ENCODE measurements at regions not wholly inside any gene's neighbourhood (a gene's known extent, or its start where the extent isn't known, plus 50 kb on each side); places are given as distances from the start of the nearest gene placed in this dataset.

DNA sequence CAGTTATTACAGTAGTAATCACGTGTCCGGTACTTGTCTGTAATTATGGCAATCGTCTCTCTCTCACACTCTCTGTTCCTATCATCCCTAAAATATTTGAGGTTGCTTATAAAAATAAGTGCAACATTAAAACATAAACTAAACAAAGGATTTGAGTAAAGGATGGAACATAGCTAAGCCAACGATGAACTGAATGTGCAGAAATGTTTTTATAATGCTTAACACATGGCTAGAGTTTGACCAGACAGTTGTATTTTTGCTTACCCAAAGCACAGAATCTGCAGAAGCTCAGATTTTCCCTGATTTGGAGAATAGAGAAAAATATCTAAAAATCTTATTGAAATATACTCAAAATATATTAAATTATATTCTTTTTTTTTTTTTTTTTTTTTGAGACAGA is 1030.9 kb downstream of the NAALADL2 start:
- Histone ChIP-seq H3K79me2 (ENCODE audit: control insufficient read depth, insufficient read depth, low read length) (no peaks in the 10 kb centered on the region), H3K4me2 (ENCODE audit: control insufficient read depth, extremely low read depth, insufficient read depth, low read depth, low read length) (no peak overlapping the region), H3K9ac (ENCODE audit: control insufficient read depth, extremely low read depth, insufficient read depth, low read length) (no peak overlapping the region), H3K9me3 (ENCODE audit: control insufficient read depth, low read depth, low read length) (no peaks in the 10 kb centered on the region), H3K9me1 (ENCODE audit: control insufficient read depth, extremely low read depth, insufficient read depth, low read length) (no peaks in the 10 kb centered on the region), H2AFZ (ENCODE audit: control insufficient read depth, low read length) (no peak overlapping the region), H3K4me3 (ENCODE audit: control insufficient read depth in 2 of 3, extremely low read depth in 1 of 3, insufficient read depth in 2 of 3, low read depth in 1 of 3, low read length in 3 of 3) (no peak overlapping the region), H3K4me1 (ENCODE audit: control insufficient read depth, extremely low read depth, insufficient read depth, low read length) (no peaks in the 10 kb centered on the region), H3K27me3 (ENCODE audit: control insufficient read depth, extremely low read depth, insufficient read depth, low read length) (no peaks in the 10 kb centered on the region), H3K27ac (ENCODE audit: control insufficient read depth, insufficient read depth, low read length) (no peak overlapping the region), H4K20me1 (ENCODE audit: control insufficient read depth, extremely low read depth, insufficient read depth, low read length) (no peaks in the 10 kb centered on the region), H3K36me3 (ENCODE audit: control insufficient read depth in 2 of 2, extremely low read depth in 1 of 2, insufficient read depth in 2 of 2, low read length in 2 of 2) (no peaks in the 10 kb centered on the region)
- dilution Hi-C loops (cut with MboI; ENCODE audit: extremely low pct_ligation_motif_present, low sequenced_read_pairs) = no loop called here
- DNase-seq (ENCODE audit: low read depth, low spot score) (no peak), FAIRE-seq (no peak)
- no peak for TF ChIP-seq EZH2 (IDR thresholded peaks at IDR 0.05; ENCODE audit: low read length)
- TF ChIP-seq, protein P1, sequence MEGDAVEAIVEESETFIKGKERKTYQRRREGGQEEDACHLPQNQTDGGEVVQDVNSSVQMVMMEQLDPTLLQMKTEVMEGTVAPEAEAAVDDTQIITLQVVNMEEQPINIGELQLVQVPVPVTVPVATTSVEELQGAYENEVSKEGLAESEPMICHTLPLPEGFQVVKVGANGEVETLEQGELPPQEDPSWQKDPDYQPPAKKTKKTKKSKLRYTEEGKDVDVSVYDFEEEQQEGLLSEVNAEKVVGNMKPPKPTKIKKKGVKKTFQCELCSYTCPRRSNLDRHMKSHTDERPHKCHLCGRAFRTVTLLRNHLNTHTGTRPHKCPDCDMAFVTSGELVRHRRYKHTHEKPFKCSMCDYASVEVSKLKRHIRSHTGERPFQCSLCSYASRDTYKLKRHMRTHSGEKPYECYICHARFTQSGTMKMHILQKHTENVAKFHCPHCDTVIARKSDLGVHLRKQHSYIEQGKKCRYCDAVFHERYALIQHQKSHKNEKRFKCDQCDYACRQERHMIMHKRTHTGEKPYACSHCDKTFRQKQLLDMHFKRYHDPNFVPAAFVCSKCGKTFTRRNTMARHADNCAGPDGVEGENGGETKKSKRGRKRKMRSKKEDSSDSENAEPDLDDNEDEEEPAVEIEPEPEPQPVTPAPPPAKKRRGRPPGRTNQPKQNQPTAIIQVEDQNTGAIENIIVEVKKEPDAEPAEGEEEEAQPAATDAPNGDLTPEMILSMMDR (optimal IDR thresholded peaks at IDR 0.05 in 1 of 3, IDR thresholded peaks at IDR 0.05 in 1 of 3, conservative IDR thresholded peaks at IDR 0.05 in 1 of 3; ENCODE audit: extremely low read depth in 1 of 3, insufficient read depth in 2 of 3, low read length in 3 of 3) = no peak

DNA sequence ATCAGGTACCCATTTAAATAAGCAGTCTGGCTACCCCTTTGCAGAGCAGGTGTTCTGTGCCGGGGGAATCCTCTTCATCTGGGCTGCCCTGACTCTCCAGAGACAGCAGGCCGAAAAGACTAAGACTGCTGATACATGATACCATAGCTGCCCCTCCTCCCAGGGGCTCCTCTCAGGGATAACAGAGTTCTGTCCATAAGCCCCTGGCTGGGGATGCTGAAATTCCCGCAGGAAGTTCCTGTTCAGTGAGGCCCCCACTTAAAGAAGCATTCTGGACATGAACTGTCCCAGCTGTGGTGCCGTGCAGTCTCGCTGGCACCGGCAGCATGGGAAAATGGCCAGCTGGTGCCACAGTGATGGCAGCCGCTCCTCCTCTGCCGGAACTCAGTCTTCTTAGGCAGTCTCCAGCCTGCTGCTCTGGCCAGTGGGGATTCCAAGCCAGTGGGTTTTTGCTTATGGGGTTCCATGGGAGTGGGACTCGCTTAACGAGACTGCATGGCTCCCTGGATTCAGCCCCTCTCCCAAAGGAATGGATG is 1026.2 kb downstream of the NAALADL2 start:
- TF ChIP-seq, protein P1 (optimal IDR thresholded peaks at IDR 0.05 in 1 of 3, IDR thresholded peaks at IDR 0.05 in 1 of 3, conservative IDR thresholded peaks at IDR 0.05 in 1 of 3; ENCODE audit: extremely low read depth in 1 of 3, insufficient read depth in 2 of 3, low read length in 3 of 3) = no peak
- TF ChIP-seq EZH2 (IDR thresholded peaks at IDR 0.05; ENCODE audit: low read length) = no peak
- H3K27ac ChIP-seq (ENCODE audit: control insufficient read depth, insufficient read depth, low read length) = no peak overlapping the region
- no peak overlapping the region for H3K4me2 ChIP-seq (ENCODE audit: control insufficient read depth, extremely low read depth, insufficient read depth, low read depth, low read length)
- H4K20me1 ChIP-seq (ENCODE audit: control insufficient read depth, extremely low read depth, insufficient read depth, low read length) = no peaks in the 10 kb centered on the region
- no peaks in the 10 kb centered on the region for H3K9me1 ChIP-seq (ENCODE audit: control insufficient read depth, extremely low read depth, insufficient read depth, low read length)
- H3K9me3 ChIP-seq (ENCODE audit: control insufficient read depth, low read depth, low read length) = no peaks in the 10 kb centered on the region
- H3K4me1 ChIP-seq (ENCODE audit: control insufficient read depth, extremely low read depth, insufficient read depth, low read length) = no peaks in the 10 kb centered on the region
- H3K36me3 ChIP-seq (ENCODE audit: control insufficient read depth in 2 of 2, extremely low read depth in 1 of 2, insufficient read depth in 2 of 2, low read length in 2 of 2) = no peaks in the 10 kb centered on the region
- H3K4me3 ChIP-seq (ENCODE audit: control insufficient read depth in 2 of 3, extremely low read depth in 1 of 3, insufficient read depth in 2 of 3, low read depth in 1 of 3, low read length in 3 of 3) = no peak overlapping the region
- DNase-seq (ENCODE audit: low read depth, low spot score) = no peak
- H3K9ac ChIP-seq (ENCODE audit: control insufficient read depth, extremely low read depth, insufficient read depth, low read length) = no peak overlapping the region
- FAIRE-seq = no peak
- H2AFZ ChIP-seq (ENCODE audit: control insufficient read depth, low read length) = no peak overlapping the region
- no peaks in the 10 kb centered on the region for H3K79me2 ChIP-seq (ENCODE audit: control insufficient read depth, insufficient read depth, low read length)
- H3K27me3 ChIP-seq (ENCODE audit: control insufficient read depth, extremely low read depth, insufficient read depth, low read length) = no peaks in the 10 kb centered on the region
- dilution Hi-C loops (cut with MboI; ENCODE audit: extremely low pct_ligation_motif_present, low sequenced_read_pairs) = no loop called here
